ENCODE measurements at regions not wholly inside any gene's neighbourhood (a gene's known extent, or its start where the extent isn't known, plus 50 kb on each side); places are given as distances from the start of the nearest gene placed in this dataset.

GRCh38 chr15:87528873-87529272, 727.7 kb downstream of the NTRK3 start:
- no peak for ATAC-seq
- ChIA-PET POLR2A (no interaction called here), CTCF (ENCODE audit: low intra/inter-chr PET ratio, low total read pairs) (no interaction called here)
- no peak for FAIRE-seq
- DNase-seq (ENCODE audit: low spot score) = no peak
- Histone ChIP-seq H3K27ac (ENCODE audit: extremely low read length, insufficient read depth, low read length) (no peak overlapping the region), H3K4me3 (replicated peaks in 1 of 3; ENCODE audit: insufficient read depth in 1 of 3, low read depth in 2 of 3, low read length in 3 of 3) (no peak overlapping the region), H3K36me3 (replicated peaks in 1 of 2; ENCODE audit: control insufficient read depth in 1 of 2, insufficient read depth in 2 of 2, low read length in 2 of 2) (no peaks in the 10 kb centered on the region), H3K27me3 (ENCODE audit: control insufficient read depth in 1 of 2, insufficient read depth in 2 of 2, low read length in 2 of 2) (no peaks in the 10 kb centered on the region), H3K4me2 (ENCODE audit: low read depth, low read length) (no peak overlapping the region), H4K20me1 (ENCODE audit: insufficient read depth, low read length) (no peaks in the 10 kb centered on the region), H2AFZ (ENCODE audit: low read length) (no peak overlapping the region), H3K9me3 (ENCODE audit: low read length) (peaks cover 98% of the 10 kb centered on the region), H3K9ac (ENCODE audit: insufficient read depth, low read depth, low read length) (no peak overlapping the region), H3K79me2 (ENCODE audit: insufficient read depth, low read length) (no peaks in the 10 kb centered on the region), H3K4me1 (ENCODE audit: insufficient read depth, low read length) (no peaks in the 10 kb centered on the region)
- no peak for TF ChIP-seq SOX5 (CRISPR knock-in tag; IDR thresholded peaks at IDR 0.05; ENCODE audit: borderline replicate concordance)
- TF ChIP-seq ZBTB4 (CRISPR knock-in tag; IDR thresholded peaks at IDR 0.05; ENCODE audit: borderline replicate concordance) = no peak
- no peak for TF ChIP-seq ZNF232 (CRISPR knock-in tag; IDR thresholded peaks at IDR 0.05; ENCODE audit: borderline replicate concordance)
- no peak for TF ChIP-seq ZC3H13 (CRISPR knock-in tag; IDR thresholded peaks at IDR 0.05)
- no peak for TF ChIP-seq TOPORS (CRISPR knock-in tag; IDR thresholded peaks at IDR 0.05)
- no peak for TF ChIP-seq CENPBD1 (CRISPR knock-in tag; IDR thresholded peaks at IDR 0.05; ENCODE audit: borderline replicate concordance, low read depth)
- no peak for TF ChIP-seq SMARCE1 (IDR thresholded peaks at IDR 0.05; ENCODE audit: borderline replicate concordance)
- no peak for TF ChIP-seq ZNF282 (IDR thresholded peaks at IDR 0.05; ENCODE audit: partially characterized antibody)
- TF ChIP-seq TRIM24 (CRISPR knock-in tag; IDR thresholded peaks at IDR 0.05) = no peak
- TF ChIP-seq EZH2 (conservative IDR thresholded peaks at IDR 0.05; ENCODE audit: low read depth, low read length) = no peak
- no peak for TF ChIP-seq ZNF431 (CRISPR knock-in tag; IDR thresholded peaks at IDR 0.05; ENCODE audit: borderline replicate concordance, low read depth)
- no peak for TF ChIP-seq PAXIP1 (CRISPR knock-in tag; conservative IDR thresholded peaks at IDR 0.05)
- no peak for TF ChIP-seq KLF6 (CRISPR knock-in tag; IDR thresholded peaks at IDR 0.05)
- intact Hi-C loops (cut with micrococcal nuclease; ENCODE audit: unreplicated experiment) (no loop called here), in situ Hi-C loops (cut with HindIII; ENCODE audit: extremely low pct_ligation_motif_present, low pct_unique_long_range_greater_than_20kb) (no loop called here)
- BruUV-seq (replicated peaks) = no TSS peak

Data from HepG2 (cell line).